HFF-Myc (cell line): ENCODE measurements at regions not wholly inside any gene's neighbourhood (a gene's known extent, or its start where the extent isn't known, plus 50 kb on each side); places are given as distances from the start of the nearest gene placed in this dataset.

Experiments
- DNase-seq: peaks from one replicate; pipeline ENCODE4 v3.0.0-alpha.2; 2011; ENCODE audit warnings: low read depth; ENCODE audit errors: extremely low read depth
- H3K4me3 ChIP-seq: replicated peaks from 2 replicates; pipeline ENCODE4 v1.5.1; 2011; ENCODE audit warnings: low read depth, mild to moderate bottlenecking, control low read depth, low read length
- TF ChIP-seq, protein P1 (sequence below): IDR thresholded peaks from 2 replicates; pipeline ENCODE4 v1.5.1; 2012; ENCODE audit warnings: mild to moderate bottlenecking, low read depth, low read length, control low read depth; ENCODE audit errors: missing control alignments

DNA sequence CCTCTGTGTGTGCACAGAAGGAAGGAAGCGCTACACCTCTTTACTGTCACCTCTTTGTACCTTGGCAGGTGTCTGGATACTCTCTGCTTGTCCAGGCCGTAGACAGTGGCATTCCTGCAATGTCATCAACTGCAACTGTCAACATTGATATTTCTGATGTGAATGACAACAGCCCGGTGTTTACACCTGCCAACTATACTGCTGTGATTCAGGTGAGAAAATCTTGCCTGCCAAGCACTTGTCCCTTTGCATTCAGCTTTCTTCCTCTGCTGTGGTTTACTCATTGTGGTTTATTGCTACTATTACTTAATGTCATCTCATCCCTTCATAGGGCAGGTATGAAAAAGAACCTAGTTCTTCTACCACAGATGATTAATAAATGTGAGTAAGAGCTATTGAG is 131.9 kb upstream of the MTNR1B start:
- no peak overlapping the region for H3K4me3 ChIP-seq
- TF ChIP-seq, protein P1, sequence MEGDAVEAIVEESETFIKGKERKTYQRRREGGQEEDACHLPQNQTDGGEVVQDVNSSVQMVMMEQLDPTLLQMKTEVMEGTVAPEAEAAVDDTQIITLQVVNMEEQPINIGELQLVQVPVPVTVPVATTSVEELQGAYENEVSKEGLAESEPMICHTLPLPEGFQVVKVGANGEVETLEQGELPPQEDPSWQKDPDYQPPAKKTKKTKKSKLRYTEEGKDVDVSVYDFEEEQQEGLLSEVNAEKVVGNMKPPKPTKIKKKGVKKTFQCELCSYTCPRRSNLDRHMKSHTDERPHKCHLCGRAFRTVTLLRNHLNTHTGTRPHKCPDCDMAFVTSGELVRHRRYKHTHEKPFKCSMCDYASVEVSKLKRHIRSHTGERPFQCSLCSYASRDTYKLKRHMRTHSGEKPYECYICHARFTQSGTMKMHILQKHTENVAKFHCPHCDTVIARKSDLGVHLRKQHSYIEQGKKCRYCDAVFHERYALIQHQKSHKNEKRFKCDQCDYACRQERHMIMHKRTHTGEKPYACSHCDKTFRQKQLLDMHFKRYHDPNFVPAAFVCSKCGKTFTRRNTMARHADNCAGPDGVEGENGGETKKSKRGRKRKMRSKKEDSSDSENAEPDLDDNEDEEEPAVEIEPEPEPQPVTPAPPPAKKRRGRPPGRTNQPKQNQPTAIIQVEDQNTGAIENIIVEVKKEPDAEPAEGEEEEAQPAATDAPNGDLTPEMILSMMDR: no peak
- no peak for DNase-seq

DNA sequence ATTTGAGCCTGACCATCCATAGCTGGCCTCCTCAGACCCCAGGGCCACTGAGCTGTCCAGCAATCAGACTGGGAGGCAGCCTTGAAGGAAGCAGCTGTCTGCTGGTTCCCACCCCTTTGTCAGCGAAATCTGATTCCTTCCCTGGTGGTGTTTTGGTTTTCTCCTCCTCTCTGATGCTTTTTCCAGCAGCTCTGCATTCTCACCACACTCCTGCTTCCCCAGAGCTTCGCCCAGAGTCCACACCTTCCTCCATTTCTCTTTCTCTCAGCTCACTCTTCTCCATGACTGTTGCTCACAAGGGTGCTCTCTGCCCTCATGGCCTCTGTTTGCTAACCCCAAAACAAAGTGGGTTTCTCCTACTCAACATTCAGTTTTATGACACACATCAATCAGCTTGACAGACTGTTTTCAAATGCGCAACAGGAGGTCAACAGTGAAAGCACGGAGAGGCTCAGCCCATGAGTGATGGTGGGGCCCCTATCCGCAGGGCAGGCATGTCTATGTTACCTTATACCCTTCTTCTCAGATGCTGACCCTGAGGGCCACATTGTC is 130.6 kb upstream of the MTNR1B start:
- H3K4me3 ChIP-seq: no peak overlapping the region
- DNase-seq: no peak

DNA sequence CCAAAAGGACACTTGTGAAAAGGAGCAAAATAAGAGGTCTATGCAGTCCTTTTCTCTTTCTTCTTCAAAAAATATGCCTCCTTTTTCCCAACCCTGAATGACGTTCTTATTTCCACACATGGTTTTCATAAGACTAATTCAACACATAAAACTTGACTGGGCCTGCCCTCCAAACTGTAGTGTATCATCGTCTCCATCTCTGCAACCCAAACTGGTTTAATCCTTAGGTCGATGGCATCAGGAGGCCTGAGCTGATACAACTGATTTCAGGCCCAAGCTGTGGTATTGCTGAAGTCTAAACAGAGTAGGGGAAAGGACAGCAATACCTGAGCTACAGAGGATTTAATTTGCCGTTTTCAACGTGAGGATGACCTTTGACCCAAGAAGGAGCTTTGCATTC is 130.0 kb upstream of the MTNR1B start:
- H3K4me3 ChIP-seq: no peak overlapping the region
- no peak for DNase-seq
- TF ChIP-seq, protein P1: no peak

More for the DNA sequence above, 130.6 kb upstream of the MTNR1B start:
- TF ChIP-seq, protein P1: no peak

DNA sequence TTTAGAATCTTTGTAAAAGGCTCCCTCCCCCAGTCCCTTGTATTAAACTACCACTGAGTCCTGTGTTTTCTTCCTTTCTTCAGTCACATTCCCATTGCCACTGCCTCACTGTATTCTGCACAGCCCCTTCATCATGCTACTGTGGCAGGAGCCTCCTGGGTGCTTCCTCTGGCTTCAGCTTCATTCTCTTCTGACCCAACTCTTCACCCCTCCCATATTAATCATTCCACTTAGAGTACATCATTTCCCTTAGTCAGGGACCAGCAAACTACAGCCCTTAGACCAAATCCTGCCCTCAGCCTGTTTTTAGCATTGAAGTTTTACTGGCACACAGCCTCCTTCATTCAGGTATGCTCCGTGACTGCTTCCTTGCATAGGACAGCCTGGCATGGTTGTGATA is 127.7 kb upstream of the MTNR1B start:
- no peak overlapping the region for H3K4me3 ChIP-seq
- TF ChIP-seq, protein P1: no peak
- DNase-seq: no peak

DNA sequence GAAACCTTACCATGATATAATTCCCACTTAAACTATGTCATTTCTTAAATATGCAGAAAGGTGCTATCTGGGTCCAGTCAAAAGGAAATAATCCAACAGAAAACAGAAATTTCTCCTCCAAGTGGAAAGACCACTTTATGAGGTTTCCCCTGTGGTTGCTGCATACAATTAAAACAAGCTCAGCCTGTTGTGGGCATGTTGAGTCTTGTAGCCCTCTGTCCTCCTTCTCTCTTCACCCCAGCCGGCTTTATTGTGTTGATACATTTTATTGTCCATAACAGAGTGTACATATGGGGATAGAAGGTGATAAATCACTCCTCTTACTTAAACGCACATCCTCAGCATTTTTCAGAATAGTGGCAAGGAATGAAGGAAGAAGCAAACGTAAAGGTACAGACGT is 126.0 kb upstream of the MTNR1B start:
- TF ChIP-seq, protein P1: no peak
- no peak overlapping the region for H3K4me3 ChIP-seq
- DNase-seq: no peak

DNA sequence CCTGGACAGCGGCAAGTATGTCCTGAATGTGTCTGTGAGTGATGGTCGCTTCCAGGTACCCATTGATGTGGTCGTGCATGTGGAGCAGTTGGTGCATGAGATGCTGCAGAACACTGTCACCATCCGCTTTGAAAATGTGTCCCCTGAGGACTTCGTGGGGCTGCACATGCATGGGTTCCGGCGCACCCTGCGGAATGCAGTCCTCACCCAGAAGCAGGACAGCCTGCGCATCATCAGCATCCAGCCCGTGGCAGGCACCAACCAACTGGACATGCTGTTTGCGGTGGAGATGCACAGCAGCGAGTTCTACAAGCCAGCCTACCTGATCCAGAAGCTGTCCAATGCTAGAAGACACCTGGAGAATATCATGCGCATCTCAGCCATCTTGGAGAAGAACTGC is 125.3 kb upstream of the MTNR1B start:
- DNase-seq: no peak
- no peak overlapping the region for H3K4me3 ChIP-seq
- TF ChIP-seq, protein P1: no peak

DNA sequence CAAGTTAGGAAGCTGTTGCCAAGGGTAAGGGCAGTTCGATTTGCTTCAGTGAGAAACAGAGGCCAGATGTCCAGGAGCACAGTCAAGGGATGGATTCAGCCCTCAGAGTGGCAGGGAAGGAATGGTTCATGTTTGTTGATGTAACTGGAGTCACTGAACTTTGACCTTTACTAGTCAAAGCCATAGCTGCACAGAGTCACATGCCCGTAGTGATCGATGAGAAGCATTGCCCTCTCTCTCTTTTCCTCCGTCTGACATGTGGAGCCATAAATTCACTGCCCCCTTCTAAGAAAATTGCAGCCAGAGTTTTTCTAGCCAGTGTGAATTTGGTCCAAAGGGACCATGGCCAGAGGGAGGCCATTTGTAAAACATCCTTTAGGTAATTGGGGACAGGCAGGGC is 124.1 kb upstream of the MTNR1B start:
- H3K4me3 ChIP-seq: no peak overlapping the region
- no peak for DNase-seq
- TF ChIP-seq, protein P1: no peak
